ENCODE measurements at regions not wholly inside any gene's neighbourhood (a gene's known extent, or its start where the extent isn't known, plus 50 kb on each side); places are given as distances from the start of the nearest gene placed in this dataset.

DNA sequence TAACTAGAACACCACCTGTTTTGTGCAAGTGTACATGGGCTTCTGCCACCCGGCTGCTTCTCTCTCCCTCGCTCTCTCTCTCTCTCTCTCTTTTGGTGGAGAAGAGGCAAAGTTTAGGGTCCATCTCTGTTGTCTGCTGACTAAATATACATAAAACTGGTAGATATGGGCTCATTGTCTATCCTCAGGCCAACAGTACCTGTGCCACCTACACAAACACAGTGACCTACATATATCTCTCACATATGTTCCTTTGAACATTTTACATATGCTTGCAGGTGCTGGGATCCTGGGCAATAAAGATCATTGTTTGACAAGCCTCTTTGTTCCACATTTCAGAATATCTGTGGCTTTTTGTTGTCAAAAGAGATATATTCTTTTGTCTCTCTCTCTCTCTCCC, 256.3 kb upstream of the KCNH8 start:
- TF ChIP-seq GATA3 (IDR thresholded peaks at IDR 0.05; ENCODE audit: low read depth, low read length) (no peak), GATA2 (IDR thresholded peaks at IDR 0.05; ENCODE audit: low read depth, low read length) (no peak)

All from SH-SY5Y (cell line).